ENCODE measurements at regions not wholly inside any gene's neighbourhood (a gene's known extent, or its start where the extent isn't known, plus 50 kb on each side); places are given as distances from the start of the nearest gene placed in this dataset.
A peak's percentile ranks its signal among the peaks of the same experiment; 100 is the strongest.

DNA sequence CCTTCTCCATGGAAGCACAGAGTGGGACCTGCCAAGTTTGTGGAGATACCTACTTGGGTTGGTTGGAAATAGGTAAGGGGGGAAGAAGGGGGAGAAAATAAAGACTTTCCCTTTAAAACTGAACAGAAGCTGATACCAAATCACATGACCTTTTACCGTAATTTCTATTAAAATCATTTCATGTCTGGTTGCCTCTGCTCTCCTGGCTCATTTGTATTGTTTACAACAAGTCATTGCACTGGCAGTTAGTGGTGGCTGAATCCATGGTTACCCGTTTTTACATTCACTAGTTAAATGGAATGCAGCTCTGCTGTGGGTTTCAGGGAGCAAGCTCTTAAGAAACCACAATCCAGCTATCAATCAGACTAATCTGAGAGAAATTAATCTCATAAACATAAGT is 353.7 kb upstream of the ESRRG start:
- Histone ChIP-seq H3K4me3 (replicated peaks in 1 of 4; ENCODE audit: control extremely low read depth in 1 of 4, insufficient read depth in 1 of 4, low read depth in 3 of 4, low read length in 4 of 4) (peak overlapping the region in 1 of 4 experiments; percentile 19), H3K27me3 (ENCODE audit: control insufficient read depth, insufficient read depth, low read length) (no peaks in the 10 kb centered on the region), H3K9ac (ENCODE audit: insufficient read depth, low read length) (no peak overlapping the region), H3K36me3 (ENCODE audit: control insufficient read depth, insufficient read depth, low read length) (no peaks in the 10 kb centered on the region), H3K4me2 (ENCODE audit: extremely low read depth, insufficient read depth, low read length) (peak overlapping the region; percentile 23), H2AFZ (ENCODE audit: low read length) (peak overlapping the region; percentile 21), H3K79me2 (ENCODE audit: control insufficient read depth, insufficient read depth, low read length) (no peaks in the 10 kb centered on the region), H3K9me3 (ENCODE audit: control insufficient read depth, insufficient read depth, low read depth, low read length) (no peaks in the 10 kb centered on the region), H4K20me1 (ENCODE audit: control insufficient read depth, extremely low read depth, insufficient read depth, low read length) (no peaks in the 10 kb centered on the region), H3K4me1 (ENCODE audit: control insufficient read depth, extremely low read depth, insufficient read depth, low read length) (no peaks in the 10 kb centered on the region), H3K27ac (ENCODE audit: insufficient read depth, low read length) (no peak overlapping the region)
- TF ChIP-seq CTCF (conservative IDR thresholded peaks at IDR 0.05 in 1 of 2, IDR thresholded peaks at IDR 0.05 in 1 of 2; ENCODE audit: low read depth in 1 of 2, low read length in 2 of 2) (no peak), EZH2 (IDR thresholded peaks at IDR 0.05; ENCODE audit: low read length, missing control alignments) (no peak)
- DNase-seq (ENCODE audit: low read depth in 2 of 2), result peak; percentile 60 to 83

DNA sequence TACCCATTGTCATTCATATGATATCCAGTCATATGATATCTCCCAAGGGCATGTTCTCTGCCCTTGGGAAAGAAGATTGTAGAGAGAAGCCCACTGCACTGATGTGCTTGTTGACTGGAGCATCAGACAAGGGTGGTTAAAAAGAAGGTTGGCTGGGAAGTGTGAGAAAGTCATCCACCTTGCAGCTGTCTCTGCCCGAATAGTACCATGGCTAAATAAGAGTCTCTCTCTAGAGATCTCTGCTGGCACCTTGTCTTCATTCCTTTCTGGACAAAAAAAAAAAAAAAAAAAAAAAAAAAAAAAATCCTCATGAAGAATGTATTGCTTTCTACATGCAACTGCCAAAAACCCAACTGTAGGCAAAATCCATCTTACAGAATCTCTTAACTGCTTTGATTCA is 349.7 kb upstream of the ESRRG start:
- Histone ChIP-seq H3K9ac (ENCODE audit: insufficient read depth, low read length) (no peak overlapping the region), H3K4me3 (replicated peaks in 1 of 4; ENCODE audit: control extremely low read depth in 1 of 4, insufficient read depth in 1 of 4, low read depth in 3 of 4, low read length in 4 of 4) (no peak overlapping the region), H3K9me3 (ENCODE audit: control insufficient read depth, insufficient read depth, low read depth, low read length) (no peaks in the 10 kb centered on the region), H3K79me2 (ENCODE audit: control insufficient read depth, insufficient read depth, low read length) (no peaks in the 10 kb centered on the region), H2AFZ (ENCODE audit: low read length) (no peak overlapping the region), H4K20me1 (ENCODE audit: control insufficient read depth, extremely low read depth, insufficient read depth, low read length) (no peaks in the 10 kb centered on the region), H3K27ac (ENCODE audit: insufficient read depth, low read length) (no peak overlapping the region), H3K27me3 (ENCODE audit: control insufficient read depth, insufficient read depth, low read length) (no peaks in the 10 kb centered on the region), H3K36me3 (ENCODE audit: control insufficient read depth, insufficient read depth, low read length) (no peaks in the 10 kb centered on the region), H3K4me2 (ENCODE audit: extremely low read depth, insufficient read depth, low read length) (no peak overlapping the region), H3K4me1 (ENCODE audit: control insufficient read depth, extremely low read depth, insufficient read depth, low read length) (no peaks in the 10 kb centered on the region)
- no peak for TF ChIP-seq EZH2 (IDR thresholded peaks at IDR 0.05; ENCODE audit: low read length, missing control alignments)
- TF ChIP-seq CTCF (conservative IDR thresholded peaks at IDR 0.05 in 1 of 2, IDR thresholded peaks at IDR 0.05 in 1 of 2; ENCODE audit: low read depth in 1 of 2, low read length in 2 of 2), result no peak
- DNase-seq (ENCODE audit: low read depth in 2 of 2), result no peak

DNA sequence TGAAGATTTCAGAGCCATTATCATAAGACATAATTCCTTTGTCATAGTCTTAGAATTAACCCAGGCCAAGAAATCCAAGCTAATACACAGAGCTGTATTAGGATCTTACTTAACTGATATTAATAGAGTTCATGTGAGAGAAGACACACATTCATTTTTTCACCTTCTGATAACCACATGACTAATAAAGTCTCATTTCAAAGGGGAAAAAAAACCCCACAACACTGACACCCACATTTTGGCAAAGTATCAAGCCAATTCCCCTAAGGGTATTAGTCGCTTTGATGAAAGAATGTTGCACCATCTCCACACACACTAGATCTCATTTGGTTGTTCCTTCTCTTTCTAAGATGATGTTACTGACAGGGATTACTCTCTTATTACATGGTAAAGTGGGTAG is 344.4 kb upstream of the ESRRG start:
- no peak overlapping the region for H2AFZ ChIP-seq (ENCODE audit: low read length)
- TF ChIP-seq CTCF (conservative IDR thresholded peaks at IDR 0.05 in 1 of 2, IDR thresholded peaks at IDR 0.05 in 1 of 2; ENCODE audit: low read depth in 1 of 2, low read length in 2 of 2), result no peak
- TF ChIP-seq EZH2 (IDR thresholded peaks at IDR 0.05; ENCODE audit: low read length, missing control alignments), result no peak
- no peak overlapping the region for H3K4me3 ChIP-seq (replicated peaks in 1 of 4; ENCODE audit: control extremely low read depth in 1 of 4, insufficient read depth in 1 of 4, low read depth in 3 of 4, low read length in 4 of 4)
- H3K79me2 ChIP-seq (ENCODE audit: control insufficient read depth, insufficient read depth, low read length), result no peaks in the 10 kb centered on the region
- H3K9me3 ChIP-seq (ENCODE audit: control insufficient read depth, insufficient read depth, low read depth, low read length), result no peaks in the 10 kb centered on the region
- no peaks in the 10 kb centered on the region for H3K4me1 ChIP-seq (ENCODE audit: control insufficient read depth, extremely low read depth, insufficient read depth, low read length)
- H3K27ac ChIP-seq (ENCODE audit: insufficient read depth, low read length), result no peak overlapping the region
- H3K9ac ChIP-seq (ENCODE audit: insufficient read depth, low read length), result no peak overlapping the region
- no peaks in the 10 kb centered on the region for H3K27me3 ChIP-seq (ENCODE audit: control insufficient read depth, insufficient read depth, low read length)
- H3K4me2 ChIP-seq (ENCODE audit: extremely low read depth, insufficient read depth, low read length), result no peak overlapping the region
- H4K20me1 ChIP-seq (ENCODE audit: control insufficient read depth, extremely low read depth, insufficient read depth, low read length), result no peaks in the 10 kb centered on the region
- H3K36me3 ChIP-seq (ENCODE audit: control insufficient read depth, insufficient read depth, low read length), result no peaks in the 10 kb centered on the region
- no peak for DNase-seq (ENCODE audit: low read depth in 2 of 2)

Data from fibroblast of lung (primary cell).